GM23248 (cell line): ENCODE measurements at regions not wholly inside any gene's neighbourhood (a gene's known extent, or its start where the extent isn't known, plus 50 kb on each side); places are given as distances from the start of the nearest gene placed in this dataset.

Experiments
- EZH2 ChIP-seq: fragments of 200-600 bp; sonication (generic); IDR thresholded peaks from 2 replicates; pipeline ENCODE4 v1.6.1; 2018; ENCODE audit warnings: antibody characterized with exemption, mild to moderate bottlenecking; ENCODE audit not compliant: insufficient read depth, poor library complexity, severe bottlenecking
- EZH2phosphoT487 ChIP-seq: fragments of 200-600 bp; sonication (generic); IDR thresholded peaks from 2 replicates; pipeline ENCODE4 v1.6.1; 2018; ENCODE audit warnings: antibody characterized with exemption, moderate library complexity, mild to moderate bottlenecking, low read depth; ENCODE audit not compliant: insufficient read depth

GRCh38 chr13:26821672-26822071, 61.1 kb upstream of the GPR12 start:
- TF ChIP-seq EZH2 (no peak), EZH2phosphoT487 (no peak)
